GM18505 (cell line): ENCODE measurements at regions not wholly inside any gene's neighbourhood (a gene's known extent, or its start where the extent isn't known, plus 50 kb on each side); places are given as distances from the start of the nearest gene placed in this dataset.

Experiments used
- ATAC-seq: cut with Tn5 transposase; IDR thresholded peaks from one replicate; pipeline ENCODE4 v1.9.1; 2021; ENCODE audit not compliant: unreplicated experiment
- POLR2A ChIP-seq: IDR thresholded peaks from 4 replicates; pipeline ENCODE4 v1.6.1; 2011; ENCODE audit warnings: borderline replicate concordance; ENCODE audit not compliant: insufficient read depth, insufficient read length; ENCODE audit errors: extremely low read depth

GRCh38 chr6:150651808-150652470, 52.3 kb downstream of the PLEKHG1 start:
- TF ChIP-seq POLR2A = no peak
- no peak for ATAC-seq

DNA sequence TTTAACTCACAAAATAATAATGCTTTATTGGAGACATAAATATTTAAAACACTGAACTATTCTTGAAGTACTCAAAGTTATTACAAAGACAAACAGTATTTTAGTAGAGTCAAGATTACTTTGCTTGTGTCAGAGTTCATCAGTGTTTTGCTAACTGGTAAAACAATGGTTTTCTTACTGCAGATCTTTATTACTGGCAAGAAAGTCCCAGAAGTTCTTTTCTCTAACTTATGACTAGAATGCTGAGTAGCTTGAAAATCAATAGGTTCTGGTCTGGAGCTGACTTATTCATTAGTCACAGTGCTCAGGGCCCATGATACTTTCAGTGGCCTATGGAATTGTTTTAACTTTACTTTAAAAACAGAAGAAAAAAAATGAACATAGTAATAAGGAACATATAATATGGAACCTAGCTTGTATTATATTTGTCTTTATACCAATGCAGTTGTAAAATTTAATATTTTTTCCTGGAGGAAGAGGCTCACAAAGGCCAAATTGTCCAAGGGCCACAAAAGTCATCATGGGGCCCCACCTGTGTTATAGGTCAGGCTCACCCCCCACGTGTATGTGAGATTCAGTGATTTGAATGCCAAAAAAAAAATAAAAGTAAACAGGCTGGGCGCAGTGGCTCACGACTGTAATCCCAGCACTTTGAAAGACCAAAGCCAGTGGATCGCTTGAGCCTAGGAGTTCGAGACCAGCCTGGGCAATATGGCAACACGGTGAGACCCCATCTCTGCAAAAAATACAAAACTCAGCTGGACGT, 53.3 kb downstream of the PLEKHG1 start:
- no peak for ATAC-seq
- TF ChIP-seq POLR2A = no peak

DNA sequence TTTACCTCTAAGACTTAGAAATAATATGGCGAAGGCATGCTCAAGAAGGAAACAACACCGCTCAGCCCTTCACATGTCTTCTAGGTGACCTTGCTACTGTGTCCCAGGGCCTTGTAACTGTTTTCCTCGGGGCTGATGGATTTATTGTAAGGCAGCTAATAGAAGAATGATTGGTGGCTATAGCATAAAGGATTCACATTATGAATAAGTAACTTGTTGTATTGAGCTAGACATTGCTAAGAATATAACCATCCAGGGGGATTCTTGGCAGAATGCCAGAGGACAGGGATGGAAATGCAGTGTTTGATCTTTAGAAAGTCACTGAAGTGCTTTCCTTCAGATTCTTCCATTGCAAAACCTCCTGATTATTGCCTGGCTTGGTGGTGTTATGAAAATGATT, 54.9 kb downstream of the PLEKHG1 start:
- no peak for TF ChIP-seq POLR2A
- no peak for ATAC-seq

DNA sequence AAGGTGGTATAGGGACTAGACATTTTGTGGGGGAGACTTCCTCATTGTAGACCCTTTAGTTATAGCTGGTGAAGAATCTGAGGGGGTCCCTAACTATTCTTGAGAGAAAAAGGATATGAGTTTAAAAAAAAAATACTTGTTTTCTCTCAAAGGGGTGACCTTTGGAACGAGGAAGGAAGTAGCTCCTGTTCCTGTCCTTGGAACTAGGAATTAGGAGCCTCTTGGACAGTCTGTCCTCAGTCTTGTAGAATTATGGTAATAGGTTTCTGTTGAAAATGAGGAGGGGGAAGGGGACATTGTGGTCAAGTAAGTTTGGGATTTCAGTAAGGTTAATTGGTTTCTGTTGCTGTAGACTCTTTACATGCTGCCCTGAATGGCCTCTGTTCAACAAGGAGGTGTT, 56.5 kb downstream of the PLEKHG1 start:
- ATAC-seq = no peak
- no peak for TF ChIP-seq POLR2A

- no peak for TF ChIP-seq POLR2A
- no peak for ATAC-seq
Observed at GRCh38 chr6:150658421-150658820, 58.7 kb downstream of the PLEKHG1 start.

DNA sequence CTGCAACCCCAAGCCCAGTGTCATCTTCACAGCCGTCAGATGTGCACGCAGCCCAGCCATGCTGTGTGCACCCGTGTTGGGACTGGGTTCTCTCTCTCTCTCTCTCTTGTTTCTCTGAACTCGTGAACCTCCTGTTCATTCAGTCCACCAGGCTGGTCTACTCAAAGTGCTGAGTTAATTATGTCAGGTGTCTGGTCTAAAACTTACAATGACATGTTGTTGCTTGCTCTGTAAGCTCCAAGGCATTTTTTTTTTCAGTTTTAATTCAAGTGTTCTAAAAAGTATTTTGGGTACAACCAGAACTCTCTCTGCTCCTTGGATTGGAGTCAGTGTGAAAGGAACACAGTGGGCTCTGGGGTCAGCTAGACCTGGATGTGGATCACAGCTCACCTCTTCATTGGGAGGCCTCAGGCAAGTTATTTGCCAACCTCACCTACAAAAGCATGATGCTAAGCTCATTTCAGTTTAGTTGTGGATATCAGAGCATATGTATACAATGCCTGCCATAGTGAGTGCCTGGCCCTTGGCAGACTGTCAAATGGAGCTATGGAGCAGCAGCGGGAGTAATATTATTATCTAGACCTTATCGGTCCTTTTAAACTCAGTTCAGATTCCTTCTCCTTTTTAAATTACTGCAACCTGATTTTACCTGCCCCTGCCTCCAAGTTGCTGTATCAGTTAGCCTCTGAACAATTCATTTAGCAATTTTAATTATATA, 59.5 kb downstream of the PLEKHG1 start:
- no peak for ATAC-seq

DNA sequence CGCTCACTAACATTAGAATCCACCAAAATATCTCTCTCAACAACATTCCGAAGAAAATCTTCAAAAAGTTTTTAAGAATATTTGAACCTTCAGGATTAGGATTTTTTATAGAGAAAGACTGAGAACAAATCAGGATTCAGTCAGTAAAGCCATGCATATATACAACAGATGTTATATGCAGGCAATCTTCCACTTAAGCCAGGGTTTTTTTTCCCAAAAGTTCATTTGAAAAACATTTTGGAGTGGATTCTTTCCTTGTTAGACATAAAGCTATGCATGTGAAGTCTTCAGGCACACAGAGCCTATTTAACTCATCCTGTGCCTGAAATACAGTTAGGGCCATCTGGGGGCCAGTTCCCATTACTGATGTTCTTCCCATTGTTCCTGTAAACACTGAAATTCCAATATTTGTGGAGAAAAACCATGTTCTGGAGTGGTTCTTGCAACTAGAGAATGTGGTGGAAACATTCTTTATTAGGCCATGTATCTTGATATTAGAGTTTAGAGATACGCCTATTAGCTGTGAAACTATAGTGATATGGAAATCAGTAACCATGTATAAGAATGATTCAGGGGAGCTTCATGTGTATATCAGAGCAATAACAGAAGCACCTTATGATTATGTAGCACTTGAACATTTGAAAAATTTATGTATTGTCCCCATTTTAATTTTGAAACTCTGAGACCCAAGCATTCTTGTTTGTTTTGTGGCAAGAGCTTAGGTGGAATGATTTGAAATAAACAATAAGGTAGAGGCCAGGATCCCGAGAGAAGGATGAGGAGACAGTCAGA, 61.7 kb downstream of the PLEKHG1 start:
- TF ChIP-seq POLR2A = no peak
- no peak for ATAC-seq

More for the DNA sequence above, 59.5 kb downstream of the PLEKHG1 start:
- TF ChIP-seq POLR2A = no peak

- TF ChIP-seq POLR2A = no peak
- ATAC-seq = no peak
Observed at GRCh38 chr6:150662814-150663213, 63.1 kb downstream of the PLEKHG1 start.

DNA sequence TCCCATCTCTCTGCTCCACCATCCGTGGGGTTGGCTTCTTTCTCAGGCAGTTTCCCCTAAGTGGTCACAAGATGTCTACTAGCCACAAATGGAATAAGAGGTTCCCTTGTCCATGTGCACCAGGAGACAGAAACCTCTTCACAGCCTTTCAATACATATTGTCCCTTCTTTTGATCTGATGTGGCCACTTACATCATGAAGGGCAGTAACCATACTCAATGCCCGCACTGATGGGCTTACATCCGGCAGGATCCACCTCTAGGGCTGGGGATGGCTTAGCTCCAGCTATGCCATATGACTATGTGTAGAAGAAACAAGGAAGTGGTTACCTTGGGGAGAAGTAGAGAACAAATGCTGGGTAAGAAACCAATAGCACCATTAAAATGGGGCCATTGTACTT, 64.4 kb downstream of the PLEKHG1 start:
- TF ChIP-seq POLR2A = no peak
- no peak for ATAC-seq

DNA sequence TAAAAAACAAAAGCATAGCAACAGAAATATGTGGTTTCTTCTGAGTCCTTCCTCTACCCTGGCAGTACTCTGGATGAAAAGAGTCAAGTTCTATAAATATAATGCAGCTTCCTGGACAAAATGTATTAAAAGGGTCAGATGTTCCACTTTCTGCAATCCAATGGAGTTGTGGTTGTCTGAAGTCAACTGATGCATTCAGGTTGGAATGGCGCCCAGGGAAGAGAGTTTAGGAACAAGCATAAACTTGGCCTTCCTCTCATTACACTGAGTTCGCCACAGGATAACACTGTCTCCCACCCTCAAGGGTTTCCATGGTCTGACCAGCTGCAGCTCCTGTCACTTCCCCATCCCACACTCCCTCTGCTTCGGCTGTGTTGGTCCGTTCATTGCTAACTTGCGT, 66.4 kb downstream of the PLEKHG1 start:
- no peak for TF ChIP-seq POLR2A
- no peak for ATAC-seq

DNA sequence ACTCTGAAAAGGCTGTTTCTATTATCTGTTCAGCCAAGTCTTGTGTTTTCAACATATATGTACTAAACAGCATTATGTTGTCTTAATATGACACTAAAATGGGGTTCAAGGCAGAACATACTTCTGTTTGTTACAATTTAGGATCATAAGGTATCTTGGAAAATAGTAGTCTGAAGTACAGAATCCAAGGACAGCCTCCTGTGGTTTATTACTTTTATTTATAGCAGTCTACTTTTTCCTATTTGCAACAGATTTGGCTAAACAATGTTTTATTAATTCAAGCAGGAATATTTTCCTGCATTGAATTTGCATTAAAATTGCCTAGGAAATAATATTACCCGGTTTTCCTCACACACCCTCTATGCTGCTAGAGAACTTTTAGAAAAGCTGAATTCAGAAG, 67.7 kb downstream of the PLEKHG1 start:
- ATAC-seq = no peak
- no peak for TF ChIP-seq POLR2A

DNA sequence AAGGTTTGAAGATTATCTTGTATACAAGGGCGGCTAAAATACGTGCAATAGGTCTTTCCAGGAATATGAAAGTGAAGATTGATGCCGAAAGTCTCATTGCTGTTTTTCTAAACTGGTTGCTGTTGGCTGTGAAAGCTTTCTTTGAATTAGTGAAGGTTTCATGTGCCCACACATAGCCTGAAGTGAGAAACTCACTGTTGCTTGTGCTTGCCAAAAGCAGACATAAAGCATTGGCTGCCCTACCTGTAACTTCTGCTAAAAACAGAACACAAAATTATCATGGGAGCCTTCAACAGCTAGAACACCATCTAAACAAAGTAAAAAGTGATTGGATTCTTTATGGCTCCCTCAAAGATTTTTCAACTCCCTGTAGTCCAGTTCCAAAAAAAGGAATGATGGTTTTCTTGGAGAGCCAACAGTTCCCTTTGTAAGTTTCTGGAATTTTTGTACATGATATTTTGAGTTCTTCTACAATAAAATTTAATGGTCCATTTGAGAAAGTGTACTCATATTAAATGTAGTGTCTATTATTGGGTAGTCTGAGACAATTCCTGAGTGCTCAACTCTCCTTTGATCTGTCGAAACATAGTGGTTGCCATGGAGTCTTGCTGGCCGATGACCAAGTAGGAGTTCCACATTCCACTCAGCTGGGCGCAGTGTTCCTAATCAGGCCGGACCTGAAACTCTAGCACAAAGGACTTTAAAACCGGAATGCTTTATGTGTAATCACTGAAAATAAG, 68.5 kb downstream of the PLEKHG1 start:
- TF ChIP-seq POLR2A = no peak
- ATAC-seq = no peak
